ENCODE measurements at regions not wholly inside any gene's neighbourhood (a gene's known extent, or its start where the extent isn't known, plus 50 kb on each side); places are given as distances from the start of the nearest gene placed in this dataset.

DNA sequence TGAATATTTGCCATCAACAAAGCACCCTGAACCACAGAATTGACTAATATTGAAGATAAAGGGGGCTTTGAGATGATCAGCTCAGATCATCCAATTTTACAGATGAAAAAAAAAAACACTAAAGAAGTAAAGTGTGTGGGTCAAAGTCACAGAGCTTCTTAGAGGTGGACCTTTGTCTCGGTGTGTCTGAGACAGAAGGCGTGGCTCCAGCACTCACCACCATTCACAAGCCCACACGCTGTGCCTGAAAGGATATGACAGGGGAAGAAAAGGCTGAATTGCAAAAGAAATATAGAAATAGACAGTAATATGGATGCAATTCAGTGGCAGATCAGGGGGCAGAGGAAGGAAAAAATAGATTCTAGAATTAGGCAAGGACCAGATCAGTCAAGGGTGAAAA lies 114.9 kb upstream of the PLXNA4 start:
- TF ChIP-seq, protein P1, sequence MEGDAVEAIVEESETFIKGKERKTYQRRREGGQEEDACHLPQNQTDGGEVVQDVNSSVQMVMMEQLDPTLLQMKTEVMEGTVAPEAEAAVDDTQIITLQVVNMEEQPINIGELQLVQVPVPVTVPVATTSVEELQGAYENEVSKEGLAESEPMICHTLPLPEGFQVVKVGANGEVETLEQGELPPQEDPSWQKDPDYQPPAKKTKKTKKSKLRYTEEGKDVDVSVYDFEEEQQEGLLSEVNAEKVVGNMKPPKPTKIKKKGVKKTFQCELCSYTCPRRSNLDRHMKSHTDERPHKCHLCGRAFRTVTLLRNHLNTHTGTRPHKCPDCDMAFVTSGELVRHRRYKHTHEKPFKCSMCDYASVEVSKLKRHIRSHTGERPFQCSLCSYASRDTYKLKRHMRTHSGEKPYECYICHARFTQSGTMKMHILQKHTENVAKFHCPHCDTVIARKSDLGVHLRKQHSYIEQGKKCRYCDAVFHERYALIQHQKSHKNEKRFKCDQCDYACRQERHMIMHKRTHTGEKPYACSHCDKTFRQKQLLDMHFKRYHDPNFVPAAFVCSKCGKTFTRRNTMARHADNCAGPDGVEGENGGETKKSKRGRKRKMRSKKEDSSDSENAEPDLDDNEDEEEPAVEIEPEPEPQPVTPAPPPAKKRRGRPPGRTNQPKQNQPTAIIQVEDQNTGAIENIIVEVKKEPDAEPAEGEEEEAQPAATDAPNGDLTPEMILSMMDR (IDR thresholded peaks at IDR 0.05 in 2 of 3, conservative IDR thresholded peaks at IDR 0.05 in 1 of 3; ENCODE audit: borderline replicate concordance in 1 of 3, insufficient read depth in 1 of 3, low read depth in 2 of 3, low read length in 2 of 3) = no peak
- no peak for TF ChIP-seq POLR2A (IDR thresholded peaks at IDR 0.05; ENCODE audit: borderline replicate concordance, extremely low read depth, insufficient read depth, insufficient read length)
- no peak for TF ChIP-seq ELF1 (IDR thresholded peaks at IDR 0.05; ENCODE audit: borderline replicate concordance, low read depth)
- no peak for TF ChIP-seq EZH2phosphoT487 (IDR thresholded peaks at IDR 0.05; ENCODE audit: borderline replicate concordance)
- TF ChIP-seq POLR2AphosphoS5 (IDR thresholded peaks at IDR 0.05; ENCODE audit: low read depth, low read length) = no peak
- no peak for TF ChIP-seq RAD21 (IDR thresholded peaks at IDR 0.05; ENCODE audit: low read depth)
- TF ChIP-seq, protein P2, sequence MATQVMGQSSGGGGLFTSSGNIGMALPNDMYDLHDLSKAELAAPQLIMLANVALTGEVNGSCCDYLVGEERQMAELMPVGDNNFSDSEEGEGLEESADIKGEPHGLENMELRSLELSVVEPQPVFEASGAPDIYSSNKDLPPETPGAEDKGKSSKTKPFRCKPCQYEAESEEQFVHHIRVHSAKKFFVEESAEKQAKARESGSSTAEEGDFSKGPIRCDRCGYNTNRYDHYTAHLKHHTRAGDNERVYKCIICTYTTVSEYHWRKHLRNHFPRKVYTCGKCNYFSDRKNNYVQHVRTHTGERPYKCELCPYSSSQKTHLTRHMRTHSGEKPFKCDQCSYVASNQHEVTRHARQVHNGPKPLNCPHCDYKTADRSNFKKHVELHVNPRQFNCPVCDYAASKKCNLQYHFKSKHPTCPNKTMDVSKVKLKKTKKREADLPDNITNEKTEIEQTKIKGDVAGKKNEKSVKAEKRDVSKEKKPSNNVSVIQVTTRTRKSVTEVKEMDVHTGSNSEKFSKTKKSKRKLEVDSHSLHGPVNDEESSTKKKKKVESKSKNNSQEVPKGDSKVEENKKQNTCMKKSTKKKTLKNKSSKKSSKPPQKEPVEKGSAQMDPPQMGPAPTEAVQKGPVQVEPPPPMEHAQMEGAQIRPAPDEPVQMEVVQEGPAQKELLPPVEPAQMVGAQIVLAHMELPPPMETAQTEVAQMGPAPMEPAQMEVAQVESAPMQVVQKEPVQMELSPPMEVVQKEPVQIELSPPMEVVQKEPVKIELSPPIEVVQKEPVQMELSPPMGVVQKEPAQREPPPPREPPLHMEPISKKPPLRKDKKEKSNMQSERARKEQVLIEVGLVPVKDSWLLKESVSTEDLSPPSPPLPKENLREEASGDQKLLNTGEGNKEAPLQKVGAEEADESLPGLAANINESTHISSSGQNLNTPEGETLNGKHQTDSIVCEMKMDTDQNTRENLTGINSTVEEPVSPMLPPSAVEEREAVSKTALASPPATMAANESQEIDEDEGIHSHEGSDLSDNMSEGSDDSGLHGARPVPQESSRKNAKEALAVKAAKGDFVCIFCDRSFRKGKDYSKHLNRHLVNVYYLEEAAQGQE (IDR thresholded peaks at IDR 0.05; ENCODE audit: low read depth) = no peak
- TF ChIP-seq CEBPB (IDR thresholded peaks at IDR 0.05; ENCODE audit: low read depth) = no peak
- TF ChIP-seq EZH2 (IDR thresholded peaks at IDR 0.05) = no peak
